ENCODE measurements at regions not wholly inside any gene's neighbourhood (a gene's known extent, or its start where the extent isn't known, plus 50 kb on each side); places are given as distances from the start of the nearest gene placed in this dataset.

DNA sequence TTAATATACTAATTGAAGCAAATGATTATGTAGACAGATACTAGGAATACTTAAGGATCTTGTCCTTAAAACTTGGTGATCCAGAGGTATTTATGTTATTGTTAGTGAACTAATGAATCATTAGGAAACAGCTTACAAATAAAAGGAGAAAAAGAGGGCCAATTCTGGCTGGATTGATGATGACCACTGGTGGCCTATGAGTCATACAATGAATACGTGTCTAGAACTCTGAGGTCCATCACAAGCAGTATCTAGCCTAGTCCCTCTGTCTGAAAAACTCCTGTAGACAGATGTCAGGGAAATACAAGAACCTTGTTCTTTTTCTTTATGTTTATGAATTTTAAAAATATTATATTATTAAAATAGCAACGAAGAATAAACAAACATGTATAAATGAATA, 51.7 kb upstream of the RTL1 start:
- DNase-seq (ENCODE audit: low read depth), result no peak

DNA sequence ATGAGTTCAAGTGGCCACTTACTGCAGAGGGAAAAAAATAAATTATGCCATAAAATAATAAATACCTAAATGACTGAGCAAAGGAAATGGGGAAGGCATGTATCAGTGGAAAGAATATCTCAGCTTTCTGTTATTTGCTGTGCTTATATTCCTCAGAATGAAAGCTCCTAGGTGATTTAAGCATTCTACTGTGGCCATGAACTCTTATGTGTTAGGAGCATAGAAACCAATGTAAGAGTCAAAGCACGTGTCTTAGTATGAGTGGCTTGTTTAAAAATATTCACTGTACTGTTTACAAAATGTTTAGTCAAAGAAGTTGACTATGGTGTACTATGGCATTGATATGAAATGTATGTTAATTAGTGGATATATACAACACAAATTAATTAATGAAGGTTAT, 59.0 kb upstream of the RTL1 start:
- no peak for DNase-seq (ENCODE audit: low read depth)

DNA sequence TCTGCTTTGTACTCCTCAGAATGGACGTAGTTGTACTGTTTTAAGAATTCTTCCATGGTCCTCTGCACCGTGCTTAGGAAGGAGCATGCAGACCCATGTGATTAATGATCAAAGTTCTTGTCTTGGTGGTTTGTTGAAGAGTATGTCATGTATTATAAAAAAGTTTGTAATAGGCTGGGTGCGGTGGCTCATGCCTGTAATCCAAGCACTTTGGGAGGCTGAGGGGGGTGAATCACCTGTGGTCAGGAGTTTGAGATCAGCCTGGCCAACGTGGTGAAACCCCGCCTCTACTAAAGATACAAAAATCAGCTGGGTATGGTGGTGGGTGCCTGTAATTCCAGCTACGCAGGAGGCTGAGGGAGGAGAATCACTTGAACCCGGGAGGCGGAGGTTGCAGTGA, 61.8 kb upstream of the RTL1 start:
- DNase-seq (ENCODE audit: low read depth), result no peak

GRCh38 chr14:100967178-100967577, 63.7 kb upstream of the RTL1 start:
- no peak for DNase-seq (ENCODE audit: low read depth)

DNA sequence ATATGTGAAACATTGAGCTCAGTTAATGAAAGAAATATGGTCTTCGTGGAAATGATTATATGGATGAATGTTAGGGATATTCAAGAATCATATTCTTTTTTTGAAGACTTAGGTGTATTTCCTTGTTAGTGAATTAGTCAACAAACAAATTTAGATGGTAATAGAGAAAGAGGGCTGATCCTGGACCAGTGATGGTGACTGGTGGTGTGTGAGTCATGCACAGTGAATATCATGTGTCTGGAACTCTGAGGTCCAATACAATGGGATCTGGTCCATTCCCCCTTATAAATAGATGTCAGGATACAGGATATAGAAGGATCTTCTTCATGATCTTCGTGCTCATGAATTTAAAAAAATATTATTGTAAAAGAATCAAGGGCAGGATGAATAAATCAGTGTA, 64.4 kb upstream of the RTL1 start:
- no peak for DNase-seq (ENCODE audit: low read depth)

- no peak for DNase-seq (ENCODE audit: low read depth)
Measured at GRCh38 chr14:100972118-100972897, 68.8 kb upstream of the RTL1 start.

GRCh38 chr14:100975671-100976070, 72.1 kb upstream of the RTL1 start:
- DNase-seq (ENCODE audit: low read depth), result no peak

GRCh38 chr14:100979079-100979478, 75.6 kb upstream of the RTL1 start:
- DNase-seq (ENCODE audit: low read depth), result no peak

- no peak for DNase-seq (ENCODE audit: low read depth)
Measured at GRCh38 chr14:100979780-100980179, 76.3 kb upstream of the RTL1 start.

DNA sequence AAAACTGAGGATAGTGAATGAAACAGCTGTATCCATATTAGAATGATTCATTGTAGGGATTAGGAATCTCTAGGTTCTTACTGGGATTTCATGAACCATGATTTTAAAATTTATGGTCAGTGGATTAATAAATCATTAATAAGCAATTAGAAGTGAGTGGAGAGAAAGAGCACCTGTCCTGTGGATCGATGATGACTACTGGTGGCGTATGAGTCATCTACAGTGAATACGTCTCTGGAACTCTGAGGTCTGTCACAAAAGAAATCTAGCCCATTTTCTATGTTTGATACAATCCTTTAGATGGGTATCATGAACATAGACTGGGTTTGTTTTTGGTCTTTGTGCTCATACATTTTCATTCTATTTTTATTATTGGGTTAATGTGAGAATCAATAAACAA, 77.3 kb upstream of the RTL1 start:
- DNase-seq (ENCODE audit: low read depth), result no peak

DNA sequence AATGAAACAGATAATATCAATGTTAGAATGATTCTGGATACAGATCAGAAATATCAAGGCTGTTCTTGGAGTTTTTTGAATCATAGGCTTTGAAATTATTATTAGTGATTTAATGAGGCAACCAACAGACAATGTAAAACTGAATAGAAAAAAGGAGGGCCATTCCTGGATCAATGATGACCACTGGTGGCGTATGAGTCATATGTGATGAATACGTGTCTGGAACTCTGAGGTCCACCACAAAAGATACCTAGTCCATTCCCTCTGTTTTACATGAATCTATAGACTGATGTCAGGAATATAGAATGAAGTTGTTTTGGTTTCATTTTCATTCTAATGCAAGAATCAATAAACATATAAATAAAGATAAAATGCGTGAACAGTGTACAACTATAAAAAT, 78.3 kb upstream of the RTL1 start:
- no peak for DNase-seq (ENCODE audit: low read depth)

GRCh38 chr14:100982353-100982752, 78.8 kb upstream of the RTL1 start:
- no peak for DNase-seq (ENCODE audit: low read depth)

GRCh38 chr14:100982762-100983161, 79.2 kb upstream of the RTL1 start:
- no peak for DNase-seq (ENCODE audit: low read depth)

- no peak for DNase-seq (ENCODE audit: low read depth)
Measured at GRCh38 chr14:100983710-100984109, 80.2 kb upstream of the RTL1 start.

DNA sequence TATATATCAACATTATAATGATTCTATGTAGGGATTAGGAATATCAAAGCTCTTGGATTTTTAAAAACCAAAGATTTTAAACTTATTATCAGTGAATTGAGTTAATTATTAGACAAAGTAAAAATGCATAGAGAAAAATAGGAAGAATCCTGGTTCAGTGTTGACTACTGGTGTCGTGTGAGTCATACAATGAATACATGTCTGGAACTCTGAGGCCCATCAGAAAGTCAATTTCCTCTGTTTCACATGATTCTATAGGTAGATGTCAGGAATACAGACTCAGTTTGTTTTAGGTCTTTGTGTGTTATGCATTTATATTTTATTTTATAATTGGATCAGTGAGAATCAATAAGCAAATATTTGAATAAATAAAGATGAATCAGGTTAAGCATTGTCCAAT, 84.5 kb upstream of the RTL1 start:
- no peak for DNase-seq (ENCODE audit: low read depth)

GRCh38 chr14:100988411-100988900, 84.9 kb upstream of the RTL1 start:
- DNase-seq (ENCODE audit: low read depth), result no peak

GRCh38 chr14:100988956-100989355, 85.4 kb upstream of the RTL1 start:
- no peak for DNase-seq (ENCODE audit: low read depth)

DNA sequence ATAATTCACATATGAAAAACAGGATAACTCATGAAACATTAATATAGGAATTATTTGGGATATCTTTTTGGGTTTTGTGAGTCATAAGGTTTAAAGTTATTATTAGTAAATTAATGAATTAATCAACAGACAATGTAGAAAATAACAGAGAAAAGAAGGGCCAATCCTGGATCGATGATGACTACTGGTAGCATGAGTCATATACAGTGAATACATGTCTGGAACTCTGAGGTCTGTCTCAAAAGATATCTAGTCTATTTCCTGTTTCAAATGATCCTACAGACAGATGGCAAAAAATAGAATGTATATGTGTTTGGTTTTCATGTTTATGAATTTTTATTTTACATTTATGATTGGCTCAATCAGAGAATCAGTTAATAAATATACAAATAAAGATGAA, 86.4 kb upstream of the RTL1 start:
- no peak for DNase-seq (ENCODE audit: low read depth)

- no peak for DNase-seq (ENCODE audit: low read depth)
Measured at GRCh38 chr14:100994082-100994481, 90.6 kb upstream of the RTL1 start.

- DNase-seq (ENCODE audit: low read depth), result no peak
Measured at GRCh38 chr14:100994756-100995330, 91.3 kb upstream of the RTL1 start.

DNA sequence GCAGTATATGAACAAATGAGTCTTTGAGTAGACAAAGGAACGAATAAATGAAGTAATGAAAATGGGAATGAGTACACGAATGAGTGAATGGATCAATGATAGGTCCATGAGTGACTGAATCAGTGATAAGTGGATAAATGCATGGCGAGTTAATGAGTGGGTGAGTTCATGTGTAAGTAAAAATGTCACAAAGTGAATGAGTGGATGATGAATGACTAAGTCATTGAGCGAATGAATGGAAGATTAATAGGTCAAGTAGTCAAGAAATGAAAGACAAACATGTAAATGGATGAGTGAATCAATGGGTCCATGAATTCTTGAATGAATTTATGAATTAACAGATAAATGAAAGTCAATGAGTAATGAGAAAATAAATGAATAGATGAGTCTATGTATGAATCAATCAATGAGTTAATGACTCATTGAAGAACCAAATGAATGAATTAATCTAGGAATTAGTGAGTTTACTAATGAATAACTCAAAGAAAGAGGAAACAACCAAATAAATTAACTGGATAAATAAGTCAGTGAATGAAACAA, 97.3 kb upstream of the RTL1 start:
- no peak for DNase-seq (ENCODE audit: low read depth)

GRCh38 chr14:101001311-101002069, 98.0 kb upstream of the RTL1 start:
- DNase-seq (ENCODE audit: low read depth), result no peak

GRCh38 chr14:101002738-101003137, 99.2 kb upstream of the RTL1 start:
- DNase-seq (ENCODE audit: low read depth), result no peak

Data from HS-27A (cell line).